ENCODE measurements at regions not wholly inside any gene's neighbourhood (a gene's known extent, or its start where the extent isn't known, plus 50 kb on each side); places are given as distances from the start of the nearest gene placed in this dataset.

DNA sequence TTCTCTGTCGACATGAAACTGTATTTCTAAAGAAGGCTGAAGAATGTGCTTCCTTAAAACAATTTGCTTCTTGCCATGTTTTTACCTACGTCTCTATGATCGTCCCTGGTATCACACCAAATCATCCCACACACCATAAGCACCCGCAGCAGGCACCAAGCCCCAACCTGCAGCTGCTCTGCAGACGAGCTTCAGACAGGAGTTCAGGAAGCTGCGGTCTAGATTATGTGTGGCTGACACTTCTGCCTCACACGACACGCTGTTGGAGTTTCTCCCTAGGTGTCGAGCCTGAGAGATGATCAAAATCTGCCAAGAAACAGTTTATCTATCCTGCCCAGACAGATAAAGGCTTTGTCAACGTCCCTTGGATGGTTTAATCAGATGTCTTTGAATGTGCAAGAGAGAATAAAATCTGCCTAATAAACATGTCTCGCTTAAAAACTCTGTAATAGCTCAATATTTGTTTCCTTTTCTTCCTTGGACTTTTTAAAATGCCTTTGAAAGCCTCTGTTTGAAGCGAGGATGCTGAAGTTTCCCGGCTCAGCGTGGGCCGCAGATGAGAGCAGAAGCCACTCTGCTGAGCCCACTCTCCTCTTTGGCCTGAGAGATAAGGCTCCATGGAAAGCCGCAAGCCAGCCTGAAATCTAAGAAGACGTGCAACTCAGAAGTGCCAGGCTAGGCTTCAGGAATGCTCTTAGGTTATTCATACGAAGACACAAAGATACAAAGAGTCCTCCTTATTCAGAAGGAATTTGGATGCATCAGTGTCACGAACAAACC lies 158.3 kb upstream of the PFKP start:
- Histone ChIP-seq H2AK5ac (ENCODE audit: insufficient read length, low read length) (no peak overlapping the region), H3K23ac (ENCODE audit: insufficient read length, low read depth, low read length) (no peak overlapping the region), H4K8ac (replicated peaks; ENCODE audit: insufficient read length, low read depth, low read length) (no peak overlapping the region), H3K9ac (ENCODE audit: extremely low read depth, insufficient read length, low read length) (no peak overlapping the region), H2BK15ac (ENCODE audit: low read depth, low read length) (no peak overlapping the region), H3K27ac (ENCODE audit: insufficient read length, low read depth, low read length) (no peak overlapping the region), H3K4me2 (ENCODE audit: insufficient read depth, insufficient read length, low read length) (no peak overlapping the region), H2BK12ac (ENCODE audit: insufficient read length, low read depth, low read length) (no peak overlapping the region), H4K5ac (ENCODE audit: insufficient read length, low read depth, low read length) (no peak overlapping the region), H3K14ac (ENCODE audit: insufficient read depth, low read length) (no peak overlapping the region), H3K79me2 (ENCODE audit: insufficient read depth, low read length) (no peaks in the 10 kb centered on the region), H3K18ac (ENCODE audit: insufficient read length, low read depth, low read length) (no peak overlapping the region), H4K20me1 (ENCODE audit: control insufficient read depth, insufficient read depth, insufficient read length) (no peaks in the 10 kb centered on the region), H3T11ph (ENCODE audit: low read length) (no peak overlapping the region), H2BK20ac (ENCODE audit: low read depth, low read length, poor library complexity, severe bottlenecking) (no peak overlapping the region), H3K23me2 (ENCODE audit: insufficient read length, low read depth, low read length, poor library complexity, severe bottlenecking) (no peaks in the 10 kb centered on the region), H3K9me3 (ENCODE audit: control insufficient read depth, low read depth, low read length) (no peaks in the 10 kb centered on the region), H2BK5ac (ENCODE audit: insufficient read length, low read length) (no peak overlapping the region), H4K91ac (ENCODE audit: insufficient read length, low read depth, low read length) (no peak overlapping the region), H2AFZ (ENCODE audit: low read length) (no peak overlapping the region), H3K4me1 (ENCODE audit: insufficient read depth, low read length) (no peaks in the 10 kb centered on the region), H3K79me1 (ENCODE audit: insufficient read depth, low read depth, low read length, poor library complexity, severe bottlenecking) (no peaks in the 10 kb centered on the region), H3K4ac (ENCODE audit: low read depth, low read length) (no peak overlapping the region), H2BK120ac (ENCODE audit: low read depth, low read length, poor library complexity, severe bottlenecking) (no peak overlapping the region), H3K56ac (ENCODE audit: insufficient read length, low read depth, low read length) (no peak overlapping the region), H3K27me3 (ENCODE audit: insufficient read depth, low read length) (no peaks in the 10 kb centered on the region)
- no CpG with 5 or more reads among the region's 19 CpGs for WGBS (ENCODE audit: extremely low coverage, insufficient read length, low lambda C conversion rate)
- Mint-ChIP-seq H3K9me3 (no peaks in the 10 kb centered on the region), H3K36me3 (ENCODE audit: insufficient read depth in 1 of 3, low read depth in 3 of 3) (no peaks in the 10 kb centered on the region), H3K27me3 (ENCODE audit: low read depth) (no peaks in the 10 kb centered on the region; the same call in none of the 2 replicates), H3K27ac (no peak overlapping the region; a peak in 2 of 7 replicates), H3K4me1 (no peaks in the 10 kb centered on the region), H3K4me3 (no peak overlapping the region)
- TF ChIP-seq, protein P1, sequence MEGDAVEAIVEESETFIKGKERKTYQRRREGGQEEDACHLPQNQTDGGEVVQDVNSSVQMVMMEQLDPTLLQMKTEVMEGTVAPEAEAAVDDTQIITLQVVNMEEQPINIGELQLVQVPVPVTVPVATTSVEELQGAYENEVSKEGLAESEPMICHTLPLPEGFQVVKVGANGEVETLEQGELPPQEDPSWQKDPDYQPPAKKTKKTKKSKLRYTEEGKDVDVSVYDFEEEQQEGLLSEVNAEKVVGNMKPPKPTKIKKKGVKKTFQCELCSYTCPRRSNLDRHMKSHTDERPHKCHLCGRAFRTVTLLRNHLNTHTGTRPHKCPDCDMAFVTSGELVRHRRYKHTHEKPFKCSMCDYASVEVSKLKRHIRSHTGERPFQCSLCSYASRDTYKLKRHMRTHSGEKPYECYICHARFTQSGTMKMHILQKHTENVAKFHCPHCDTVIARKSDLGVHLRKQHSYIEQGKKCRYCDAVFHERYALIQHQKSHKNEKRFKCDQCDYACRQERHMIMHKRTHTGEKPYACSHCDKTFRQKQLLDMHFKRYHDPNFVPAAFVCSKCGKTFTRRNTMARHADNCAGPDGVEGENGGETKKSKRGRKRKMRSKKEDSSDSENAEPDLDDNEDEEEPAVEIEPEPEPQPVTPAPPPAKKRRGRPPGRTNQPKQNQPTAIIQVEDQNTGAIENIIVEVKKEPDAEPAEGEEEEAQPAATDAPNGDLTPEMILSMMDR (conservative IDR thresholded peaks at IDR 0.05): no peak
- no peak for DNase-seq
